VCaP (cell line): ENCODE measurements at regions not wholly inside any gene's neighbourhood (a gene's known extent, or its start where the extent isn't known, plus 50 kb on each side); places are given as distances from the start of the nearest gene placed in this dataset.

ENCODE experiments used
- H3K27ac ChIP-seq: fragments of 450-650 bp; 2 replicates; pipeline ENCODE4 v1.5.1; 2017
- CTCF ChIP-seq: fragments of 450-650 bp; conservative IDR thresholded peaks from 2 replicates; pipeline ENCODE4 v1.5.1; 2017; ENCODE audit warnings: mild to moderate bottlenecking, moderate library complexity

- no peak for TF ChIP-seq CTCF
- H3K27ac ChIP-seq = no peak overlapping the region
These were observed 303.6 kb downstream of the GPAM start for GRCh38 chr10:111879969-111880368.

GRCh38 chr10:111885046-111885445 lies 298.5 kb downstream of the GPAM start:
- TF ChIP-seq CTCF = no peak

GRCh38 chr10:111885919-111886318 lies 297.6 kb downstream of the GPAM start:
- H3K27ac ChIP-seq = no peak overlapping the region
- TF ChIP-seq CTCF = no peak

More at GRCh38 chr10:111885046-111885445, 298.5 kb downstream of the GPAM start:
- H3K27ac ChIP-seq = no peak overlapping the region

- no peak overlapping the region for H3K27ac ChIP-seq
- TF ChIP-seq CTCF = no peak
These were observed 296.3 kb downstream of the GPAM start for GRCh38 chr10:111887266-111887665.

GRCh38 chr10:111890046-111890445 lies 293.5 kb downstream of the GPAM start:
- H3K27ac ChIP-seq = no peak overlapping the region
- no peak for TF ChIP-seq CTCF

GRCh38 chr10:111916011-111916410 lies 267.6 kb downstream of the GPAM start:
- TF ChIP-seq CTCF = no peak
- peak overlapping the region; percentile 3; the same call in 1 of the 2 replicates for H3K27ac ChIP-seq

GRCh38 chr10:111921821-111922220 lies 261.7 kb downstream of the GPAM start:
- H3K27ac ChIP-seq = peak overlapping the region; percentile 78
- TF ChIP-seq CTCF = no peak

GRCh38 chr10:111923032-111923431 lies 260.5 kb downstream of the GPAM start:
- TF ChIP-seq CTCF = no peak
- peak overlapping the region; percentile 78 for H3K27ac ChIP-seq
